Caco-2 (cell line): ENCODE measurements at regions not wholly inside any gene's neighbourhood (a gene's known extent, or its start where the extent isn't known, plus 50 kb on each side); places are given as distances from the start of the nearest gene placed in this dataset.

Source experiments
- BruUV-seq: library from RNA; stranded (reverse); fragments of 400-500 nt; replicated peaks from 2 replicates; lab custom pipeline; 2021; lab: Mats Ljungman, UMichigan
- CTCF ChIA-PET: fragments of 300-600 bp; sonication (Branson Sonifier 250); formaldehyde crosslinking; loops from one replicate; lab custom pipeline; 2022; ENCODE audit warnings: antibody characterized with exemption; lab: Charles Lee
- POLR2A ChIA-PET: fragments of 300-600 bp; sonication (Branson Sonifier 250); formaldehyde crosslinking; loops from one replicate; lab custom pipeline; 2022; ENCODE audit warnings: antibody characterized with exemption; lab: Charles Lee
- DNase-seq, 2 experiments: peaks; one replicate each; pipeline versions ENCODE4 v3.0.0 to v3.0.0-alpha.2; 2020 to 2022
- H3K27me3 ChIP-seq: replicated peaks from 2 replicates; pipeline ENCODE4 v1.6.0; 2011; ENCODE audit warnings: low read length; ENCODE audit not compliant: control insufficient read depth, insufficient read depth
- H3K36me3 ChIP-seq: 2 replicates; pipeline ENCODE4 v1.5.1; 2011; ENCODE audit warnings: low read length; ENCODE audit not compliant: control insufficient read depth, insufficient read depth
- H3K4me1 ChIP-seq: fragments of 250-450 bp; sonication (Bioruptor Pico); 2 replicates; pipeline ENCODE4 v1.5.1; 2020; ENCODE audit warnings: mild to moderate bottlenecking
- H3K4me3 ChIP-seq: 2 replicates; pipeline ENCODE4 v1.5.1; 2011; ENCODE audit warnings: low read depth, mild to moderate bottlenecking, control low read depth, low read length
- H3K9me3 ChIP-seq: fragments of 250-450 bp; sonication (Bioruptor Pico); 2 replicates; pipeline ENCODE4 v1.5.1; 2020; ENCODE audit warnings: mild to moderate bottlenecking, moderate library complexity
- H3K27ac Mint-ChIP-seq: one replicate; pipeline ENCODE4 v1.8.0; 2022; ENCODE audit warnings: mixed read lengths; ENCODE audit not compliant: unreplicated experiment
- H3K27me3 Mint-ChIP-seq: one replicate; pipeline ENCODE4 v1.8.0; 2022; ENCODE audit warnings: mixed read lengths; ENCODE audit not compliant: insufficient read depth, unreplicated experiment
- H3K36me3 Mint-ChIP-seq: one replicate; pipeline ENCODE4 v1.8.0; 2022; ENCODE audit warnings: mild to moderate bottlenecking, mixed read lengths; ENCODE audit not compliant: insufficient read depth, unreplicated experiment
- H3K4me1 Mint-ChIP-seq: one replicate; pipeline ENCODE4 v1.8.0; 2022; ENCODE audit warnings: low read depth, mixed read lengths; ENCODE audit not compliant: unreplicated experiment
- H3K4me3 Mint-ChIP-seq: one replicate; pipeline ENCODE4 v1.8.0; 2022; ENCODE audit warnings: mild to moderate bottlenecking, moderate library complexity, mixed read lengths; ENCODE audit not compliant: unreplicated experiment
- H3K9me3 Mint-ChIP-seq: one replicate; pipeline ENCODE4 v1.8.0; 2022; ENCODE audit warnings: mixed read lengths; ENCODE audit not compliant: unreplicated experiment
- intact Hi-C: fragments of 100-400 bp; cut with micrococcal nuclease; formaldehyde crosslinking; loops from one replicate; pipeline ENCODE4 v1.10.0; 2022; ENCODE audit not compliant: unreplicated experiment
- TF ChIP-seq, protein P1 (sequence below), 2 experiments: fragments of 200-600 bp in 1 of 2; IDR thresholded peaks; 1 replicate in 1 of 2; 2 replicates in 1 of 2; pipeline versions ENCODE4 v1.5.1 to v1.8.0; 2011 to 2022; ENCODE audit warnings: antibody characterized with exemption in 1 of 2, control low read depth in 1 of 2, inconsistent platforms in 1 of 2, low read depth in 1 of 2, low read length in 1 of 2, mild to moderate bottlenecking in 1 of 2, moderate library complexity in 1 of 2; ENCODE audit not compliant: insufficient read depth in 1 of 2, severe bottlenecking in 1 of 2, unreplicated experiment in 1 of 2

DNA sequence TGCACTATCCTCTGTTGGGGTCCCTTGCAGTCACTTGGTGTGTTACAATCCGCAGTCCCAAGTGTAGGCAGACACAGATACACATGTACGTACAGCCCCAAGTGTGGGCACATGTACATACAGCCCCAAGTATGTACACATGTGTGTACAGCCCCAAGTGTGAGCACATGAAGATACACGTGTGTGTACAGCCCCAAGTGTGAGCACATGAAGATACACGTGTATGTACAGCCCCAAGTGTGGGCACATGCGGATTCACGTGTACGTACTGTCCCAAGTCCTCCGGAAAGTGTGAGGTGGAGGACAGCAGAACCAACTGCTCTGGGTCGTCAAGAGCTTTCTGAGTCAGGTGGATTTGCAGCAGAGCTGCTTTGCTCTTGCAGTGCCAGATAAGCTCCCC is 440.0 kb downstream of the ZNF516 start:
- Histone ChIP-seq H3K4me1 (no peaks in the 10 kb centered on the region), H3K36me3 (no peaks in the 10 kb centered on the region), H3K27me3 (no peaks in the 10 kb centered on the region), H3K4me3 (no peak overlapping the region), H3K9me3 (no peaks in the 10 kb centered on the region)
- peaks cover 10% of the 10 kb centered on the region for H3K27me3 Mint-ChIP-seq
- no peaks in the 10 kb centered on the region for H3K9me3 Mint-ChIP-seq
- POLR2A ChIA-PET = no interaction called here
- no peak overlapping the region for H3K4me3 Mint-ChIP-seq
- CTCF ChIA-PET = no interaction called here
- no peak for DNase-seq
- no peaks in the 10 kb centered on the region for H3K4me1 Mint-ChIP-seq
- intact Hi-C loops = no loop called here
- no TSS peak for BruUV-seq
- TF ChIP-seq, protein P1, sequence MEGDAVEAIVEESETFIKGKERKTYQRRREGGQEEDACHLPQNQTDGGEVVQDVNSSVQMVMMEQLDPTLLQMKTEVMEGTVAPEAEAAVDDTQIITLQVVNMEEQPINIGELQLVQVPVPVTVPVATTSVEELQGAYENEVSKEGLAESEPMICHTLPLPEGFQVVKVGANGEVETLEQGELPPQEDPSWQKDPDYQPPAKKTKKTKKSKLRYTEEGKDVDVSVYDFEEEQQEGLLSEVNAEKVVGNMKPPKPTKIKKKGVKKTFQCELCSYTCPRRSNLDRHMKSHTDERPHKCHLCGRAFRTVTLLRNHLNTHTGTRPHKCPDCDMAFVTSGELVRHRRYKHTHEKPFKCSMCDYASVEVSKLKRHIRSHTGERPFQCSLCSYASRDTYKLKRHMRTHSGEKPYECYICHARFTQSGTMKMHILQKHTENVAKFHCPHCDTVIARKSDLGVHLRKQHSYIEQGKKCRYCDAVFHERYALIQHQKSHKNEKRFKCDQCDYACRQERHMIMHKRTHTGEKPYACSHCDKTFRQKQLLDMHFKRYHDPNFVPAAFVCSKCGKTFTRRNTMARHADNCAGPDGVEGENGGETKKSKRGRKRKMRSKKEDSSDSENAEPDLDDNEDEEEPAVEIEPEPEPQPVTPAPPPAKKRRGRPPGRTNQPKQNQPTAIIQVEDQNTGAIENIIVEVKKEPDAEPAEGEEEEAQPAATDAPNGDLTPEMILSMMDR (IDR thresholded peaks at IDR 0.05; ENCODE audit: insufficient read depth in 1 of 2, low read depth in 1 of 2, low read length in 1 of 2, severe bottlenecking in 1 of 2, unreplicated experiment in 1 of 2) = no peak
- H3K27ac Mint-ChIP-seq = no peak overlapping the region
- H3K36me3 Mint-ChIP-seq = no peaks in the 10 kb centered on the region

DNA sequence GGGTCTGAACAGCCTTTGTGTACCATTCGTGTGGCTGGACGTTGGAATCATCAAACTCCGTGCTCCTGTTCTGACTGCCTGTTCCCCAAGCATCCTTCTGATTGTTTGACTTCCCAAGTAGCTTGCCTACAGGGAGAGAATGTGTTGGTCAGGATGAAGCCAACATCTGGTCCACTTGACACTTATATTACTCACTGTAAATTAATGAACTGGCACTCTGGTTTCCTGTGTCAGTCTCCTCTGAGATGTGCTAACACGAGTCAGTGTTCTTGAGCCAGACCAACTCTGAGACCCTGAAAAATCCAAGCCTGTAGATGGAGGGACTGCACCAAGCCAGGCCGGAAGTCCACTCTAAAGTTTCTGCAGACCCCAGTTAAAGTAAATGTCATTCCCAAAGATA is 440.9 kb downstream of the ZNF516 start:
- H3K27me3 Mint-ChIP-seq = peaks cover 10% of the 10 kb centered on the region

DNA sequence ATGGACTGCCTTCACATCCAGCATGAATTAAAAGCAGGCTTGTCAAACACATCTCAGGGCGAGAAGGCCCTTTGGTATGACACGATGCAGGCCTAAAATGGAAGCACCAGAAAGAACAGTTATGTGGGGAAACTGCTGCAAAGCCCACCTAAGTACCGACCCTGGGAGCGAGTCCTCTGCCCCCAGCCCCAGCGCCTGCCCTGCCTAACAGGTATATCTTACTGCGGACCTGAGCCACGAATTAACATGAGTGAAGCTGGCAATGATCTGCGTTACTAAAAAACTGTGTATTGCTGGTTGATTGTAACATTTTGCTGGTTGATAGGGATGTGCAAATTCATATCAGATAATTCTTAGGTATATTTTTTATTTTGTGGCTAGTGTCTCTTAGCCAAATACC is 441.5 kb downstream of the ZNF516 start:
- H3K27ac Mint-ChIP-seq = no peak overlapping the region
- Histone ChIP-seq H3K27me3 (no peaks in the 10 kb centered on the region), H3K4me1 (no peaks in the 10 kb centered on the region), H3K9me3 (no peaks in the 10 kb centered on the region), H3K4me3 (no peak overlapping the region), H3K36me3 (no peaks in the 10 kb centered on the region)
- no TSS peak for BruUV-seq
- ChIA-PET POLR2A (no interaction called here), CTCF (no interaction called here)
- TF ChIP-seq, protein P1 (IDR thresholded peaks at IDR 0.05; ENCODE audit: insufficient read depth in 1 of 2, low read depth in 1 of 2, low read length in 1 of 2, severe bottlenecking in 1 of 2, unreplicated experiment in 1 of 2) = no peak
- no peaks in the 10 kb centered on the region for H3K9me3 Mint-ChIP-seq
- no peaks in the 10 kb centered on the region for H3K36me3 Mint-ChIP-seq
- intact Hi-C loops = no loop called here
- H3K4me3 Mint-ChIP-seq = no peak overlapping the region
- H3K4me1 Mint-ChIP-seq = no peaks in the 10 kb centered on the region
- peaks cover 10% of the 10 kb centered on the region for H3K27me3 Mint-ChIP-seq
- DNase-seq = no peak

More for the DNA sequence above, 440.9 kb downstream of the ZNF516 start:
- CTCF ChIA-PET = no interaction called here
- no peak for DNase-seq
- no peak overlapping the region for H3K4me3 Mint-ChIP-seq
- BruUV-seq = no TSS peak
- intact Hi-C loops = no loop called here
- Histone ChIP-seq H3K9me3 (no peaks in the 10 kb centered on the region), H3K4me3 (no peak overlapping the region), H3K36me3 (no peaks in the 10 kb centered on the region), H3K27me3 (no peaks in the 10 kb centered on the region), H3K4me1 (no peaks in the 10 kb centered on the region)
- H3K27ac Mint-ChIP-seq = no peak overlapping the region
- H3K36me3 Mint-ChIP-seq = no peaks in the 10 kb centered on the region
- POLR2A ChIA-PET = no interaction called here
- H3K9me3 Mint-ChIP-seq = no peaks in the 10 kb centered on the region
- TF ChIP-seq, protein P1 (IDR thresholded peaks at IDR 0.05; ENCODE audit: insufficient read depth in 1 of 2, low read depth in 1 of 2, low read length in 1 of 2, severe bottlenecking in 1 of 2, unreplicated experiment in 1 of 2) = no peak
- no peaks in the 10 kb centered on the region for H3K4me1 Mint-ChIP-seq
